ENCODE measurements at regions not wholly inside any gene's neighbourhood (a gene's known extent, or its start where the extent isn't known, plus 50 kb on each side); places are given as distances from the start of the nearest gene placed in this dataset.

- no peak for DNase-seq (ENCODE audit: low read depth)
Observed at GRCh38 chr14:66365388-66365787, 120.8 kb upstream of the CCDC196 start.

- no peak for DNase-seq (ENCODE audit: low read depth)
Observed at GRCh38 chr14:66369157-66369697, 116.9 kb upstream of the CCDC196 start.

- DNase-seq (ENCODE audit: low read depth) = no peak
Observed at GRCh38 chr14:66371776-66372175, 114.4 kb upstream of the CCDC196 start.

GRCh38 chr14:66375046-66375964 lies 110.9 kb upstream of the CCDC196 start:
- no peak for DNase-seq (ENCODE audit: low read depth)

GRCh38 chr14:66377574-66377973 lies 108.6 kb upstream of the CCDC196 start:
- DNase-seq (ENCODE audit: low read depth) = no peak

- no peak for DNase-seq (ENCODE audit: low read depth)
Observed at GRCh38 chr14:66378712-66379505, 107.3 kb upstream of the CCDC196 start.

GRCh38 chr14:66380143-66380542 lies 106.0 kb upstream of the CCDC196 start:
- DNase-seq (ENCODE audit: low read depth) = no peak

GRCh38 chr14:66381755-66382154 lies 104.4 kb upstream of the CCDC196 start:
- DNase-seq (ENCODE audit: low read depth) = no peak

DNA sequence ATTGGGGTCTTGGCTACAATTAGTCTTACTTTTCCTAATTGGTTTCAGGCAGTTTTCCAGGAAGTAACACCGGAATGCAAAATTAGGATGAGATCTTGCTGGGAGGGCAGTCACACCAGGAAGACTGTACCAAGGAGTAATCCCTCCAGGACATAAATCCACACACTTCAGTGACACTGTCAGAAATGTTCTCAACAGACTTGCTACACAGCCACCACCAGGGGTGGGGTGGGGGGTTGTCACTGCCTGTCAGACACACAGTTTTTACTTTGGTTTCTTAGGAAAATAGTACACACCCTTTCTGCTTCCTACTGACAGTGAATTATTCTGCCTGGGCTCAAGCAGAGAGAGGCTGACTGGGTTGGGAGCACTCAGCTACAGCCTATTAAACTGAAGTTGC lies 102.9 kb upstream of the CCDC196 start:
- no peak for DNase-seq (ENCODE audit: low read depth)

DNA sequence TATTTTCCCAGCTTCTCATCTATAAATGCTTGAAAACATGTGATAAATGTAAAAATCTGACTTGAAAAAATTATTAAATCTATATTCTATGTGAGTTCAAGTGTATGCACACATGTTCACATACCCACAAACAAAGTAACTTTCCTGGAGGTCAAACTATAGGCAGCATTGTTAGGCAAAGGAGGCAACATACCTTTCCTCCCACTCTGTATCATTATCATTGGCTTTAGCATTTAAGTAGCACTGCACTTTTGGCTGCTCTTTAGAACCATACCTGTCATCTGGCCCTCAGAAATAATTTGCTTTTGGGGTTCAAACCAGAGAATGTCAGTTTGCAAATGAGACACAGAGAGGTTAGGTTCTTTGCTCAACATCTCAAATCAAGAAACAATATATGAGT lies 102.4 kb upstream of the CCDC196 start:
- no peak for DNase-seq (ENCODE audit: low read depth)

DNA sequence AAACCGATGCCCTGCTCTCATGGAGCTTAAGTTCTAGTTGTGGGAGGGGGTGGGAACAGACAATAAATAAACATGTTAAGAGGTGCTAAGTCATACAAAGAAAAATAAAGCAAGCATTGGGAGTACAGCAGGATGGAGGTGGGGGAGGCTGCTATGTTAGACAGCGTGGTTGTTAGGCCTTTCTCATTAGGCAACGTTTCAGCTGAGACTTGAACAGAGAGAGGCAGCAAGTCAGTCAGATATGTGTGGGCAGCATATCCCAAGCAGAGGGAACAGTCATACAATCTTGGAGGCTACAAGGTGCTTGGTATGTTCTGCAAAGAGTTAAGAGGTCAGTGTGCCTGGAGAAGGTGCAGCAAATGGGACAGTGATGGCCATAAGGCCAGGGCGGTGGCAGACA lies 97.7 kb upstream of the CCDC196 start:
- no peak for DNase-seq (ENCODE audit: low read depth)

- no peak for DNase-seq (ENCODE audit: low read depth)
Observed at GRCh38 chr14:66389481-66389880, 96.7 kb upstream of the CCDC196 start.

DNA sequence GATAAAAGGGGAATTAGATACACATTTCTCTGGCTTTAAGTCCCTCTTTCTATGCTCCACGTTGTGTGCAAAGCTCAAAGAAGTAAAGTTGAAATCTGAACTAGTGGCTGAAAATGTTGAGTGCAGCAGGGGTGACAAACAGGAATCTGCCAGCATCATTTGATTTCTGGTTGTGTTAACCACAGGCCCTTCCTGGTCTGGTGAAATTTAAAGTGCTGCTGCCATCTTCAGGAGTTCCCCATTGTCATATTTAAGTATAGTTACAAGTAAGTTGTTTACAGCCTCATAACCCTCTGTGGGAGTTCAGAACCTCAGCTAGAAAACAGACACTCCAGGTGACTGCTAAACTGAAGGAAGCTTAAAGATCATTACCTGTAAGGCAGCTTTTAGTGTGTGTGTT lies 90.9 kb upstream of the CCDC196 start:
- DNase-seq (ENCODE audit: low read depth) = no peak

DNA sequence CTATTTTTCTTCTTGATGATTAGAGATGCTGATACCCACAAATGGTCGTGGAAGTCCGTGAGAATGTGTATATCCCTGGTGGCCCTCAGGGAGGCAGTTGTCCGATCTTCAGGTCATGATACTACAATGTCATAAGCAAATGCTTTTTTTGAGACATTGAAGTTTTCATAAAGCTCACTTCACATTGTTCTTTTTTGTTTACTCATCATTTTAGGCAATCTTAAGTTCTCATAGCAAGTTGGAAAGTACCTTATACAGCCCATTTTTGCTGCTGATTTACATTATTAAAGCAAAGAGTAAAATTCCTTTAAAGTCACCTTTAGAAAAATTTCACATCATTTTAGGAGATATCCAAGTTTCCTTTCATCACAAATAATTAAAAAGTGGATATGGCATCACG lies 90.0 kb upstream of the CCDC196 start:
- no peak for DNase-seq (ENCODE audit: low read depth)

- no peak for DNase-seq (ENCODE audit: low read depth)
Observed at GRCh38 chr14:66398437-66398836, 87.7 kb upstream of the CCDC196 start.

DNA sequence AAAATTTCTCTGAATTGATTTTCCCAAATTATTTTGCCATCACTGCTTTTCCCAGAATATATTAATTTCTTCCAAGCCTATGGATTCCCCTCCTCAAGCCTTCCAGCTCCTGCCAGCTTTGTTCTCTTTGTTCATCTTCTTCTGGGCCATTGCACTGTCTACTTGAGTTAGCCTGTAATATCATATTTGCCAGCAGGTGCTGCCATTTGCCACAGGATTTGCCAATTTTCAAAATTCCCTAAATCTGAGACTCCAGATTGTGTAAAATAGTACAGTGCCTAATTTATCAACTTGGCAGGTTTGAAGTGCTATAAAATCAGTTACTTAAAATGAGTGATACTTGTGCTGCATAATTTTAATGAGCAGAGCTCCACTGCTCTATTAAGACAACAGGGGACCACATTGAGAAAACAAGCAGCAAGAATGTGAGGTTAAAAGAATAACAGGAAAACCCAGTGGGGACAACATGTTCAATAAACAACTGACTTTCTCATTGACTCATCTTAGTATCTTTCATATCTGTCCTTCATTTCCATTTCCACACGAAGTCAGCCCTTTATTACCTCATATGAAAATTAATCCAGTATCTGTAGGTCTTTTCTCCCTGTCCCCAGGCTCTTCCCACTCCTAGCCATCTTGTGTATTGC lies 84.6 kb upstream of the CCDC196 start:
- no peak for DNase-seq (ENCODE audit: low read depth)

GRCh38 chr14:66403183-66403582 lies 83.0 kb upstream of the CCDC196 start:
- DNase-seq (ENCODE audit: low read depth) = no peak

GRCh38 chr14:66404051-66404545 lies 82.1 kb upstream of the CCDC196 start:
- no peak for DNase-seq (ENCODE audit: low read depth)

DNA sequence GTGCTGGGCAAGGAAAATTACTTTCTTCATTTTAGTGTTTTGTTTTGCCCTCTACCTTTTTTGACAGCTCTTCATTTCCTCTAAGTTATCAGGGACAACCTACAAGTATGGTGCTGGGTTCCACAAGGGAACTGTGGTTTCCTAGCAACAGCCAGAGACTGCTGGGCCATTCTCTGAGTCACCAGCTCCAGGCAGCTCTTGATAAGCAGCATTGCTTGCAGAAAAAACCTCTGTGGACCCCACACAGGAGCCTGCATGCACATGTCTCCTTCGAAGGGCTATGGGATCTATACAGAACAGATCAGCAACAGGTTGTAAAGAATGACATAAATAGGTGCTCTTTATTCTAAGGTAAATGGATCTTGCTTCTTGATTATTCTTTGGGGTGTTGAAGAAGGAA lies 81.0 kb upstream of the CCDC196 start:
- DNase-seq (ENCODE audit: low read depth) = no peak

- no peak for DNase-seq (ENCODE audit: low read depth)
Observed at GRCh38 chr14:66413901-66414300, 72.3 kb upstream of the CCDC196 start.

DNA sequence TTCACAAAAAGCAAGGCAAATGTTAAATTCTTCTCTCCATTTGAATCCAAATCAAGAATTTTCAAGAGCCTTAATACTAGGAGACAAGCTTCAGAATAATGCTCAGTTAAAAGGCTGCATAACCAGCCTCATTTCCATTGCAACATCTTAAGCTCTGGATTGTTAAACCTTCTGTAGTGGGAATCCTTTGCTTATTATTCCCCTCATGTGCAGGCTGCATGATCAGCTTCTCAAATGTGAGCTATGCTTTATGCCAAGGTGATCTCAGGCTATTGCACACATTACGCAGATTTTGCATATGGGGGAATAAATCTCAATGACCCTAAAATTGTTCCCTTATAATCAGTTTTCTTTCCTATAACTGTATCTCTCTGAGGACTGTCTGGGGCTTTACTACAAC lies 71.7 kb upstream of the CCDC196 start:
- no peak for DNase-seq (ENCODE audit: low read depth)

All from activated T-cell treated with anti-CD3 and anti-CD28 coated beads for 24 hours (primary cell).